ENCODE measurements at regions not wholly inside any gene's neighbourhood (a gene's known extent, or its start where the extent isn't known, plus 50 kb on each side); places are given as distances from the start of the nearest gene placed in this dataset.

DNA sequence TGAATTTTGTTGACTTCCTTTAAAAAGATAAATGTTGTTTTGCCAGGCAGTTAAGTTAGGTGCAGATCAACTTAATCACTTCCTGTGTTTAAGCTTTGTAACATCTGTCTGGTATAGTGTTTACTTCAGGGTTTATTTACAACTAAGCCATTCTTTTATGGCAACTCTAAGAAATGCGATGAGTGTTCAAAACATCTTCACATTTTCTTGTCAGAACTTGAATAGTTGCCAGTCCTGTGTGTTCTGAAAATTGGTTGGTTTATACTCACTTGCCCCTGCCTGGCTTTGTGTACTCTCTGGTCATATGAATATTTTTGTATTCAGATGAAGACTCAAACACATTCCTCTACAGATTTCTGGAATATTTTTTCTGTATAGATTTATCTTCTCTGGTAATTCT is 327.2 kb downstream of the MDFIC start:
- no peak for TF ChIP-seq CTCF (IDR thresholded peaks at IDR 0.05)
- no peak for TF ChIP-seq POLR2A (IDR thresholded peaks at IDR 0.05)
- no peak for TF ChIP-seq EP300 (IDR thresholded peaks at IDR 0.05)

Data from suprapubic skin (tissue), 3 donors.